ENCODE measurements at regions not wholly inside any gene's neighbourhood (a gene's known extent, or its start where the extent isn't known, plus 50 kb on each side); places are given as distances from the start of the nearest gene placed in this dataset.

DNA sequence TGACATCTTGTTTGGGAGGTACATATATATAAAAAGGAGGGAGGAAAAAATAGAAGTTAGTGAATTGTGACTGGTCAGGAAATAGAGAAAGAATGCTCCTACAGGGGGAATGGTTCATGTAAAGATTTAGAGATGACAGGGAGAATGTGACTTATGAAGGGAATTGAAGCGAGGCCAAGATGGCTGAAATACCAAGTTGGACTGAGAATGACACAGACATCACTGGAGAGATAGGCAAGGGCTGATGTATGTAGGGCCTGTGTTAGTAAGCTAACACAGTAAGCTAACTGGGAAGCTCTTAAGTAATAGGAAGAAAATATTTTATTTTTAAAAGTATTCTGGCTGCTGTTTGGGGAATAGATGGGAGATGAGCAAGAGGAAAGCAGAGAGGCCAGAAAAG is 286.3 kb downstream of the NNT start:
- in situ Hi-C loops (cut with MboI; ENCODE audit: low sequenced_read_pairs in 4 of 4): no loop called here
- H3K4me3 ChIP-seq: no peak overlapping the region
- H3K36me3 ChIP-seq: no peaks in the 10 kb centered on the region
- TF ChIP-seq, protein P1, sequence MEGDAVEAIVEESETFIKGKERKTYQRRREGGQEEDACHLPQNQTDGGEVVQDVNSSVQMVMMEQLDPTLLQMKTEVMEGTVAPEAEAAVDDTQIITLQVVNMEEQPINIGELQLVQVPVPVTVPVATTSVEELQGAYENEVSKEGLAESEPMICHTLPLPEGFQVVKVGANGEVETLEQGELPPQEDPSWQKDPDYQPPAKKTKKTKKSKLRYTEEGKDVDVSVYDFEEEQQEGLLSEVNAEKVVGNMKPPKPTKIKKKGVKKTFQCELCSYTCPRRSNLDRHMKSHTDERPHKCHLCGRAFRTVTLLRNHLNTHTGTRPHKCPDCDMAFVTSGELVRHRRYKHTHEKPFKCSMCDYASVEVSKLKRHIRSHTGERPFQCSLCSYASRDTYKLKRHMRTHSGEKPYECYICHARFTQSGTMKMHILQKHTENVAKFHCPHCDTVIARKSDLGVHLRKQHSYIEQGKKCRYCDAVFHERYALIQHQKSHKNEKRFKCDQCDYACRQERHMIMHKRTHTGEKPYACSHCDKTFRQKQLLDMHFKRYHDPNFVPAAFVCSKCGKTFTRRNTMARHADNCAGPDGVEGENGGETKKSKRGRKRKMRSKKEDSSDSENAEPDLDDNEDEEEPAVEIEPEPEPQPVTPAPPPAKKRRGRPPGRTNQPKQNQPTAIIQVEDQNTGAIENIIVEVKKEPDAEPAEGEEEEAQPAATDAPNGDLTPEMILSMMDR (IDR thresholded peaks at IDR 0.05 in 4 of 5, conservative IDR thresholded peaks at IDR 0.05 in 1 of 5): no peak
- TF ChIP-seq POLR2A (IDR thresholded peaks at IDR 0.05): no peak
- intact Hi-C loops (cut with DNase I; ENCODE audit: low total_unique reads): no loop called here
- H3K27ac ChIP-seq: no peak overlapping the region
- DNase-seq (no peak), ATAC-seq (no peak)
- no peaks in the 10 kb centered on the region for H3K4me1 ChIP-seq
- no peaks in the 10 kb centered on the region for H3K27me3 ChIP-seq
- no peaks in the 10 kb centered on the region for H3K9me3 ChIP-seq

DNA sequence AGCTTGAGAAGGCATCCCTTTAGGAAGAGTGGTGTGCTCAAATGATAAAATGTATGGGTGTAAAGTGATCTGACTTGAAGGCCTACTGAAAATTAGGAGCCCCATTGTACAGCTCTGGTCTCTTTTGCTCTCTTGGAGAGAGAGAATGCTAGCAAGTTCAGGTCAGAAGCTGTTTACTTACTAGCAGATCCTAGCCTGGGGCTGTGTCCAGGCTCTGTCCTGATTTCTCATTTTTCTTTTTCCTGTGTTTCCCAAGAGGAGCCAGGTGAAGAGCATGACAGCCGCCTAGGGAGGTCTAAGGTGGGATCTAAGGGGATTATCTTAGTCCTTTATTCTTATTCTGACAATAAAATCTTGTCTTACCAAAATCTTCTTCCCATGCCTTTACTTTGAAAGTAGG is 272.8 kb downstream of the NNT start:
- Histone ChIP-seq H3K4me3 (no peak overlapping the region), H3K27ac (no peak overlapping the region), H3K9me3 (no peaks in the 10 kb centered on the region), H3K36me3 (no peaks in the 10 kb centered on the region), H3K27me3 (no peaks in the 10 kb centered on the region), H3K4me1 (no peaks in the 10 kb centered on the region)
- TF ChIP-seq, protein P1 (IDR thresholded peaks at IDR 0.05 in 4 of 5, conservative IDR thresholded peaks at IDR 0.05 in 1 of 5): no peak
- TF ChIP-seq POLR2A (IDR thresholded peaks at IDR 0.05): no peak
- intact Hi-C loops (cut with DNase I; ENCODE audit: low total_unique reads): no loop called here
- in situ Hi-C loops (cut with MboI; ENCODE audit: low sequenced_read_pairs in 4 of 4): no loop called here
- DNase-seq (no peak), ATAC-seq (no peak)

DNA sequence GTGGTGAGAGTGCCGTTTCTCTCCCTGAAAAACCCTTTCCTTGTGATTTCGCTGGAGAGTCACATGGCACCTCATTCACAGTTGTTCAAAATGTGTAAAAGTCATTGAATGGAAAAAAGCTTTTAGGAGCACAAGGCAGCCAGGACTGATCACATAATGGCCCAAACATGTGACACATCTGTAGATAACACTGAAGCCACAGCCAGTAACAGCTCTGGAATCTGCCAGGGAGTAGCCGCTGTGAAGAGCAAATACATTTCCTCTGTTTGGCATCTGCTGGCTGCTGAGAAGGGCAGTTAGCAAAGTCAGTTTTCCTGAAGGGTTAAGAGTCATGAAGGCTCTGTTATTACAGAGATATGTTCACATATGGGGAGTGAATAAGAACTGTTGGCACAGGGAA is 271.8 kb downstream of the NNT start:
- intact Hi-C loops (cut with DNase I; ENCODE audit: low total_unique reads): no loop called here
- Histone ChIP-seq H3K9me3 (no peaks in the 10 kb centered on the region), H3K4me3 (no peak overlapping the region), H3K36me3 (no peaks in the 10 kb centered on the region), H3K4me1 (no peaks in the 10 kb centered on the region), H3K27ac (no peak overlapping the region), H3K27me3 (no peaks in the 10 kb centered on the region)
- no peak for DNase-seq
- ATAC-seq: no peak
- TF ChIP-seq, protein P1 (IDR thresholded peaks at IDR 0.05 in 4 of 5, conservative IDR thresholded peaks at IDR 0.05 in 1 of 5): no peak
- no peak for TF ChIP-seq POLR2A (IDR thresholded peaks at IDR 0.05)
- in situ Hi-C loops (cut with MboI; ENCODE audit: low sequenced_read_pairs in 4 of 4): no loop called here

DNA sequence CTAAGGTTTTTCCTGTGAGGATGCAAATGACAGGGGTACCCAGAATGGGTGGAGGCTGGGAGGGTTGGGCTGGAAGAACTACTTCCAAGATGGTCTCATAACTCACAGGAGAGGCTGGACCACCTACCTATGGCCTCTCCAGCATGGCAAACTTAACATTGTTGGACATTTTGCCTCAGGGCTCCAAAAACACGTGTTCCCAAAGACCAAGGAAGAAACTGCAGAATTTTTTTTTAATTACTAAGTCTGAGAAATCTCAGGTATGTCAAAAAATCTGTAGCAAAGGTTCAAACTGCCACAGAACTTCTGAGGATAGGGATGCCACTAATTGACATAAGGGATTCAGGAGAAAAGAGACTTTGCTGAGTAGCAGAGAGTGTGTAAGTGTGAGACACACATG is 270.8 kb downstream of the NNT start:
- TF ChIP-seq, protein P1 (IDR thresholded peaks at IDR 0.05 in 4 of 5, conservative IDR thresholded peaks at IDR 0.05 in 1 of 5): no peak
- no peak for TF ChIP-seq POLR2A (IDR thresholded peaks at IDR 0.05)
- ATAC-seq (no peak), DNase-seq (no peak)
- intact Hi-C loops (cut with DNase I; ENCODE audit: low total_unique reads) (no loop called here), in situ Hi-C loops (cut with MboI; ENCODE audit: low sequenced_read_pairs in 4 of 4) (no loop called here)
- Histone ChIP-seq H3K9me3 (no peaks in the 10 kb centered on the region), H3K27me3 (no peaks in the 10 kb centered on the region), H3K4me1 (no peaks in the 10 kb centered on the region), H3K4me3 (no peak overlapping the region), H3K36me3 (no peaks in the 10 kb centered on the region), H3K27ac (no peak overlapping the region)

DNA sequence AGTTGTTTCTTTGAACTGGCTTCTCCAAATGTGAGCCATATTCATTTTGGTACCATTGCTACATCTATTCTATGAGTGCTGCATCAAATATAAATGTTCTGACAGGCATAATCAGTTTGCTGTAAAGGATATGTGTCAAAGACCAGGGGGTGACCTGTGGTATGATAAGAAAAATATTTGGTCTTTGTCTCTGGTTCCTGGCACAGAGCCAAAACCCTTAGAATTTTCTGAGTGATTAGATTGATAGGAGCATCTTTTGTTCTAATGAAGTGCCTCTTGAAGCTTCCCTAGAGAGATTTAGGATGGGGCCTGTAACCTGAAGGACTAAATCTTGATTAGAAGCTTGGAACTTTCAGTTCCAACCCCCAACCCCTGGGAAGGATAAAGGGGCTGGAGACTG is 256.3 kb downstream of the NNT start:
- TF ChIP-seq, protein P1 (IDR thresholded peaks at IDR 0.05 in 4 of 5, conservative IDR thresholded peaks at IDR 0.05 in 1 of 5): no peak
- no peak for TF ChIP-seq POLR2A (IDR thresholded peaks at IDR 0.05)
- no peaks in the 10 kb centered on the region for H3K27me3 ChIP-seq
- no peak overlapping the region for H3K27ac ChIP-seq
- H3K4me3 ChIP-seq: no peak overlapping the region
- H3K36me3 ChIP-seq: no peaks in the 10 kb centered on the region
- intact Hi-C loops (cut with DNase I; ENCODE audit: low total_unique reads): no loop called here
- no peaks in the 10 kb centered on the region for H3K4me1 ChIP-seq
- DNase-seq: no peak
- in situ Hi-C loops (cut with MboI; ENCODE audit: low sequenced_read_pairs in 4 of 4): no loop called here
- H3K9me3 ChIP-seq: no peaks in the 10 kb centered on the region
- ATAC-seq: no peak

All from gastrocnemius medialis (tissue), 4 donors.